ENCODE measurements at regions not wholly inside any gene's neighbourhood (a gene's known extent, or its start where the extent isn't known, plus 50 kb on each side); places are given as distances from the start of the nearest gene placed in this dataset.

GRCh38 chr14:76575108-76575507, 186.2 kb upstream of the VASH1 start:
- TF ChIP-seq EZH2 (IDR thresholded peaks at IDR 0.05; ENCODE audit: insufficient read depth, poor library complexity, severe bottlenecking) (no peak), EZH2phosphoT487 (IDR thresholded peaks at IDR 0.05; ENCODE audit: insufficient read depth, low read depth) (no peak)

Measured in GM23248 (cell line).